ENCODE measurements at regions not wholly inside any gene's neighbourhood (a gene's known extent, or its start where the extent isn't known, plus 50 kb on each side); places are given as distances from the start of the nearest gene placed in this dataset.

DNA sequence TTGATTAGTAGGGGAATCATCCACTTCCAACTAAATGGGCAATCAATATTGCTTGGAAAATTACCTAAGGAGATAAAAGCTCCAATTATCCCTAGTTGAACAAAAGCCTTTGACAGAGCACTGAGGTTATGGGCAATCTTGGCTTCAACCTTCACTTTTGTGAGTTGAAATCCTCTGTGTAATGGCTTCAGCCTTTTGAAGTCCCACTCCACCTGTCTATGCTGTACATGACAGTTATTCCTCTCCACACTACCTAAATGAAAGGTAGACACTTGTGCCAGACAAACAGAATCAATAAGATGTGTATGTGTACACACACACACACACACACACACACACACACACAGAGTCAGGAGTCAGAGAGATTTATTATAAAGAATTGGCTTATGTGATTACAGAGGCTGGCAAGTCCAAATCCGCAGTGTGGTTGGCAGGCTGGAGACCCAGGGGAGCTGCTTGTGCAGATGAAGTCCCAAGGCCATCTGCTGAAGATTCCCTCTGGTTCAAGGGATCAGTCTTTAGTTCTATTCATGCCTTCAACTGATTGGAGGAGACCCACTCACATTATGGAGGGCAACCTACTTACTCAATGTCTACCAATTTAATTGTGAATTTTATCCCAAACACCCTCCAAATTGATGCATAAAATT is 164.8 kb upstream of the CDC14C start:
- Histone ChIP-seq H2AK5ac (ENCODE audit: low read depth, low read length) (no peak overlapping the region), H3K79me1 (ENCODE audit: low read depth, low read length) (no peaks in the 10 kb centered on the region), H3K23ac (ENCODE audit: insufficient read length) (no peak overlapping the region), H3K36me3 (ENCODE audit: control insufficient read depth in 2 of 4, insufficient read depth in 4 of 4, low read length in 3 of 4) (no peaks in the 10 kb centered on the region), H3K18ac (ENCODE audit: extremely low read depth, low read length) (no peak overlapping the region), H2BK15ac (ENCODE audit: low read length) (no peak overlapping the region), H3K9ac (replicated peaks in 1 of 4; ENCODE audit: extremely low read depth in 1 of 4, low read depth in 3 of 4, low read length in 3 of 4) (no peak overlapping the region), H2BK120ac (replicated peaks; ENCODE audit: low read depth, low read length) (no peak overlapping the region), H4K20me1 (replicated peaks in 1 of 2; ENCODE audit: control insufficient read depth in 1 of 2, insufficient read depth in 2 of 2, low read length in 2 of 2) (no peaks in the 10 kb centered on the region), H4K5ac (ENCODE audit: insufficient read length, low read depth, low read length) (no peak overlapping the region), H3K79me2 (ENCODE audit: control insufficient read depth in 1 of 2, insufficient read depth in 2 of 2, low read length in 2 of 2) (no peaks in the 10 kb centered on the region), H3K23me2 (ENCODE audit: low read depth, low read length) (no peaks in the 10 kb centered on the region; the same call in 1 of the 2 replicates), H3K27me3 (replicated peaks in 1 of 4; ENCODE audit: control insufficient read depth in 3 of 4, extremely low read depth in 1 of 4, insufficient read depth in 3 of 4, low read length in 3 of 4) (no peaks in the 10 kb centered on the region), H2BK5ac (ENCODE audit: low read depth, low read length) (no peak overlapping the region), H3K4ac (replicated peaks; ENCODE audit: insufficient read length, low read depth, low read length) (no peak overlapping the region), H3K27ac (ENCODE audit: low read depth, low read length) (no peak overlapping the region), H3K9me3 (ENCODE audit: insufficient read depth in 2 of 2, low read depth in 1 of 2, low read length in 1 of 2) (peaks cover 0 to 3% of the 10 kb centered on the region in 2 experiments; a peak in 1 of 4 replicates), H2BK20ac (ENCODE audit: low read length) (no peak overlapping the region), H3K4me3 (ENCODE audit: extremely low read depth in 1 of 4, insufficient read depth in 2 of 4, low read depth in 3 of 4, low read length in 4 of 4) (no peak overlapping the region), H3K4me1 (replicated peaks in 1 of 4; ENCODE audit: control insufficient read depth in 3 of 4, insufficient read depth in 4 of 4, low read length in 3 of 4) (no peaks in the 10 kb centered on the region; a peak in 1 of 7 replicates), H4K91ac (replicated peaks; ENCODE audit: insufficient read length, low read length) (no peak overlapping the region), H3K4me2 (ENCODE audit: insufficient read depth in 1 of 2, low read depth in 2 of 2, low read length in 2 of 2) (no peak overlapping the region), H3K56ac (replicated peaks; ENCODE audit: insufficient read length, low read depth, low read length) (no peak overlapping the region), H3K14ac (ENCODE audit: insufficient read length) (no peak overlapping the region), H2BK12ac (ENCODE audit: low read depth, low read length) (no peak overlapping the region), H2AFZ (ENCODE audit: low read length) (no peak overlapping the region), H4K8ac (ENCODE audit: extremely low read depth, insufficient read depth, low read length) (no peak overlapping the region)
- WGBS, 2 experiments (ENCODE audit: extremely low coverage in 1 of 2, insufficient coverage in 1 of 2, insufficient read length in 1 of 2, insufficient replicate concordance in 2 of 2, low coverage in 1 of 2, low lambda C conversion rate in 2 of 2, missing lambda C conversion rate in 1 of 2), result 88% methylated on average over 1 of the region's 1 CpG; no CpG with 5 or more reads in 1 of the 2 experiments
- CTCF ChIA-PET (ENCODE audit: partially characterized antibody), result no interaction called here
- POLR2A ChIA-PET (ENCODE audit: partially characterized antibody), result no interaction called here
- TF ChIP-seq NRF1 (IDR thresholded peaks at IDR 0.05; ENCODE audit: low read depth, low read length) (no peak), TBP (IDR thresholded peaks at IDR 0.05; ENCODE audit: low read depth, low read length) (no peak), EGR1 (IDR thresholded peaks at IDR 0.05; ENCODE audit: borderline replicate concordance, low read depth, low read length) (no peak), SP4 (IDR thresholded peaks at IDR 0.05; ENCODE audit: low read length) (no peak), EP300 (IDR thresholded peaks at IDR 0.05; ENCODE audit: borderline replicate concordance in 1 of 2, low read depth in 2 of 2, low read length in 2 of 2) (no peak), CEBPB (IDR thresholded peaks at IDR 0.05; ENCODE audit: low read depth, low read length) (no peak), CTBP2 (IDR thresholded peaks at IDR 0.05; ENCODE audit: borderline replicate concordance, insufficient read depth, insufficient read length, low read length) (no peak), FOSL1 (IDR thresholded peaks at IDR 0.05; ENCODE audit: insufficient read depth, low read depth, low read length) (no peak), SP1 (IDR thresholded peaks at IDR 0.05; ENCODE audit: low read depth, low read length) (no peak), KDM1A (IDR thresholded peaks at IDR 0.05; ENCODE audit: borderline replicate concordance, low read length) (no peak), KDM5A (IDR thresholded peaks at IDR 0.05; ENCODE audit: low read length) (no peak)
- TF ChIP-seq, protein P1, sequence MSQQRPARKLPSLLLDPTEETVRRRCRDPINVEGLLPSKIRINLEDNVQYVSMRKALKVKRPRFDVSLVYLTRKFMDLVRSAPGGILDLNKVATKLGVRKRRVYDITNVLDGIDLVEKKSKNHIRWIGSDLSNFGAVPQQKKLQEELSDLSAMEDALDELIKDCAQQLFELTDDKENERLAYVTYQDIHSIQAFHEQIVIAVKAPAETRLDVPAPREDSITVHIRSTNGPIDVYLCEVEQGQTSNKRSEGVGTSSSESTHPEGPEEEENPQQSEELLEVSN (IDR thresholded peaks at IDR 0.05), result no peak
- TF ChIP-seq, protein P2, sequence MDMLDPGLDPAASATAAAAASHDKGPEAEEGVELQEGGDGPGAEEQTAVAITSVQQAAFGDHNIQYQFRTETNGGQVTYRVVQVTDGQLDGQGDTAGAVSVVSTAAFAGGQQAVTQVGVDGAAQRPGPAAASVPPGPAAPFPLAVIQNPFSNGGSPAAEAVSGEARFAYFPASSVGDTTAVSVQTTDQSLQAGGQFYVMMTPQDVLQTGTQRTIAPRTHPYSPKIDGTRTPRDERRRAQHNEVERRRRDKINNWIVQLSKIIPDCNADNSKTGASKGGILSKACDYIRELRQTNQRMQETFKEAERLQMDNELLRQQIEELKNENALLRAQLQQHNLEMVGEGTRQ (IDR thresholded peaks at IDR 0.05; ENCODE audit: low read length), result no peak
- no peak for FAIRE-seq
- DNase-seq (ENCODE audit: low read depth in 1 of 2, low spot score in 2 of 2), result no peak
